VCaP (cell line): ENCODE measurements at regions not wholly inside any gene's neighbourhood (a gene's known extent, or its start where the extent isn't known, plus 50 kb on each side); places are given as distances from the start of the nearest gene placed in this dataset.

ENCODE experiments used
- H3K27ac ChIP-seq: fragments of 450-650 bp; 2 replicates; pipeline ENCODE4 v1.5.1; 2017
- CTCF ChIP-seq: fragments of 450-650 bp; conservative IDR thresholded peaks from 2 replicates; pipeline ENCODE4 v1.5.1; 2017; ENCODE audit warnings: mild to moderate bottlenecking, moderate library complexity

GRCh38 chr6:105952772-105953690 lies 133.1 kb upstream of the PRDM1 start:
- no peak overlapping the region for H3K27ac ChIP-seq
- TF ChIP-seq CTCF, result no peak

GRCh38 chr6:105952326-105952725 lies 133.8 kb upstream of the PRDM1 start:
- no peak overlapping the region for H3K27ac ChIP-seq
- TF ChIP-seq CTCF, result no peak

- TF ChIP-seq CTCF, result no peak
- H3K27ac ChIP-seq, result no peak overlapping the region
Measured at GRCh38 chr6:105951322-105951721, 134.8 kb upstream of the PRDM1 start.

GRCh38 chr6:105949869-105950268 lies 136.3 kb upstream of the PRDM1 start:
- no peak overlapping the region for H3K27ac ChIP-seq
- TF ChIP-seq CTCF, result no peak

- no peak for TF ChIP-seq CTCF
- H3K27ac ChIP-seq, result no peak overlapping the region
Measured at GRCh38 chr6:105943514-105943913, 142.6 kb upstream of the PRDM1 start.

GRCh38 chr6:105941621-105942412 lies 144.3 kb upstream of the PRDM1 start:
- H3K27ac ChIP-seq, result no peak overlapping the region
- no peak for TF ChIP-seq CTCF

GRCh38 chr6:105940990-105941389 lies 145.1 kb upstream of the PRDM1 start:
- TF ChIP-seq CTCF, result no peak
- H3K27ac ChIP-seq, result no peak overlapping the region
